Ishikawa (cell line): ENCODE measurements at regions not wholly inside any gene's neighbourhood (a gene's known extent, or its start where the extent isn't known, plus 50 kb on each side); places are given as distances from the start of the nearest gene placed in this dataset.

Source experiments
- CEBPB ChIP-seq: IDR thresholded peaks from 2 replicates; pipeline ENCODE4 v1.6.1; 2012
- CREB1 ChIP-seq: IDR thresholded peaks from 2 replicates; pipeline ENCODE4 v1.6.1; 2012; ENCODE audit warnings: low read depth
- EGR1 ChIP-seq: IDR thresholded peaks from 2 replicates; pipeline ENCODE4 v1.6.1; 2012
- EP300 ChIP-seq: IDR thresholded peaks from 2 replicates; pipeline ENCODE4 v1.6.1; 2012; ENCODE audit warnings: borderline replicate concordance
- FOXM1 ChIP-seq: IDR thresholded peaks from 2 replicates; pipeline ENCODE4 v1.6.1; 2012; ENCODE audit warnings: low read depth, borderline replicate concordance
- MAX ChIP-seq: IDR thresholded peaks from 2 replicates; pipeline ENCODE4 v1.6.1; 2012
- NFIC ChIP-seq: IDR thresholded peaks from 2 replicates; pipeline ENCODE4 v1.6.1; 2012
- RAD21 ChIP-seq: IDR thresholded peaks from 2 replicates; pipeline ENCODE4 v1.6.1; 2012; ENCODE audit warnings: low read depth
- REST ChIP-seq: IDR thresholded peaks from 2 replicates; pipeline ENCODE4 v1.6.1; 2012; ENCODE audit warnings: low read depth, mild to moderate bottlenecking
- TAF1 ChIP-seq: IDR thresholded peaks from 2 replicates; pipeline ENCODE4 v1.6.1; 2012; ENCODE audit warnings: low read depth, mild to moderate bottlenecking
- TCF12 ChIP-seq: IDR thresholded peaks from 2 replicates; pipeline ENCODE4 v1.6.1; 2012; ENCODE audit warnings: low read depth
- TEAD4 ChIP-seq: IDR thresholded peaks from 2 replicates; pipeline ENCODE4 v1.6.1; 2012
- USF1 ChIP-seq: IDR thresholded peaks from 2 replicates; pipeline ENCODE4 v1.6.1; 2012
- YY1 ChIP-seq: IDR thresholded peaks from 2 replicates; pipeline ENCODE4 v1.6.1; 2012; ENCODE audit warnings: low read depth
- ZBTB7A ChIP-seq: IDR thresholded peaks from 2 replicates; pipeline ENCODE4 v1.6.1; 2012; ENCODE audit warnings: low read depth

- TF ChIP-seq CREB1 (no peak), TAF1 (no peak), FOXM1 (no peak)
Measured at GRCh38 chr3:105006164-105006563, 360.5 kb upstream of the ALCAM start.

GRCh38 chr3:105013657-105014056 is 353.1 kb upstream of the ALCAM start:
- no peak for TF ChIP-seq EP300
- TF ChIP-seq TEAD4, result no peak
- TF ChIP-seq YY1, result no peak
- TF ChIP-seq CEBPB, result no peak
- TF ChIP-seq NFIC, result no peak
- no peak for TF ChIP-seq MAX
- no peak for TF ChIP-seq FOXM1
- TF ChIP-seq RAD21, result no peak
- TF ChIP-seq EGR1, result no peak
- TF ChIP-seq TAF1, result no peak
- TF ChIP-seq REST, result no peak
- no peak for TF ChIP-seq USF1

- TF ChIP-seq TEAD4, result no peak
- TF ChIP-seq CEBPB, result no peak
- no peak for TF ChIP-seq NFIC
- no peak for TF ChIP-seq EP300
- TF ChIP-seq USF1, result no peak
- TF ChIP-seq MAX, result no peak
- TF ChIP-seq TAF1, result no peak
- no peak for TF ChIP-seq ZBTB7A
- no peak for TF ChIP-seq FOXM1
- TF ChIP-seq EGR1, result no peak
- TF ChIP-seq REST, result no peak
- no peak for TF ChIP-seq TCF12
- TF ChIP-seq CREB1, result no peak
- no peak for TF ChIP-seq YY1
Measured at GRCh38 chr3:105014631-105015030, 352.1 kb upstream of the ALCAM start.

DNA sequence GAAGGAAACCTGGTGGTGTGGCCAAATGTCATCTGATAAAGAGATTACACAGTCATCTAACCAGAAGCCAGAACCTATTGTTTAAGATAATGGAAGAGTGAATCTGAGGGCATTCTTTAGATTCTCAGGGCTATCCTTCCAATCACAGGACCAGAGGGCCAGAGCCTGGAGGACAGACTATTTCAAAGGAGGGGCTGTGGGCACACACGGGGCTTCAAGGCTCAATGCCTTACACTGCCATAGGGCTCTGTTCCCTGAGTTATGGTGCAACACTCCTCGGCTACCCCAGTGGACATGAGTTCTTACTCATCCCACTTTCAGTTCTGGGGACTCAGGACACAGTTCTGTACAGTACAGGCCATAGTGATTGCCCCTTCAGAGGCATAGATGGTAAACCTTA is 343.9 kb upstream of the ALCAM start:
- TF ChIP-seq YY1 (no peak), MAX (no peak), ZBTB7A (no peak), TAF1 (no peak), EP300 (no peak), FOXM1 (no peak), TEAD4 (no peak), REST (no peak), CEBPB (no peak), USF1 (no peak), TCF12 (no peak), NFIC (no peak), EGR1 (no peak), RAD21 (no peak), CREB1 (no peak)
